ENCODE measurements at regions not wholly inside any gene's neighbourhood (a gene's known extent, or its start where the extent isn't known, plus 50 kb on each side); places are given as distances from the start of the nearest gene placed in this dataset.

GRCh38 chr13:44870456-44870929 is 118.8 kb downstream of the NUFIP1 start:
- peak; percentile 98 to 99 for DNase-seq
- Histone ChIP-seq H3K4me3 (peak overlapping the region in 2 of 4 donors; percentile 7 to 25), H3K9me3 (no peaks in the 10 kb centered on the region), H3K27me3 (no peaks in the 10 kb centered on the region), H3K4me1 (peaks cover 33 to 39% of the 10 kb centered on the region in 2 donors), H3K27ac (peak overlapping the region; percentile 86 to 95 (median 94)), H3K36me3 (no peaks in the 10 kb centered on the region)
- peak; percentile 86 to 87 for ATAC-seq
- in situ Hi-C loops (cut with MboI; ENCODE audit: low sequenced_read_pairs in 4 of 4) (loop anchor here in 2 of 4 donors (5.0 to 10.0 kb wide), 2 partner anchors 52 to 386 kb away; no protein-coding TSS in a partner anchor), intact Hi-C loops (cut with DNase I; ENCODE audit: low total_unique reads) (loop anchor here (1.0 to 10.0 kb wide), 6 partner anchors 16 to 636 kb away; no protein-coding TSS in a partner anchor)
- TF ChIP-seq CTCF (IDR thresholded peaks at IDR 0.05 in 4 of 5, conservative IDR thresholded peaks at IDR 0.05 in 1 of 5) = peak in 4 of 5 experiments; percentile 22 to 48 (median 37)
- TF ChIP-seq POLR2A (IDR thresholded peaks at IDR 0.05) = peak; percentile 44 to 68

GRCh38 chr13:44869167-44869566 is 120.1 kb downstream of the NUFIP1 start:
- Histone ChIP-seq H3K4me1 (peaks cover 33 to 39% of the 10 kb centered on the region in 2 donors), H3K27ac (peak overlapping the region; percentile 86 to 95 (median 94)), H3K27me3 (no peaks in the 10 kb centered on the region), H3K4me3 (no peak overlapping the region), H3K9me3 (no peaks in the 10 kb centered on the region), H3K36me3 (no peaks in the 10 kb centered on the region)
- no peak for ATAC-seq
- in situ Hi-C loops (cut with MboI; ENCODE audit: low sequenced_read_pairs in 4 of 4) (loop anchor here in 1 of 4 donors (10.0 kb wide), 1 partner anchor 134 kb away; no protein-coding TSS in a partner anchor), intact Hi-C loops (cut with DNase I; ENCODE audit: low total_unique reads) (loop anchor here (1.0 kb wide), 1 partner anchor 134 kb away; no protein-coding TSS in a partner anchor)
- TF ChIP-seq CTCF (IDR thresholded peaks at IDR 0.05 in 4 of 5, conservative IDR thresholded peaks at IDR 0.05 in 1 of 5) (no peak), POLR2A (IDR thresholded peaks at IDR 0.05) (no peak)
- DNase-seq = peak in 1 of 2 donors; percentile 43

DNA sequence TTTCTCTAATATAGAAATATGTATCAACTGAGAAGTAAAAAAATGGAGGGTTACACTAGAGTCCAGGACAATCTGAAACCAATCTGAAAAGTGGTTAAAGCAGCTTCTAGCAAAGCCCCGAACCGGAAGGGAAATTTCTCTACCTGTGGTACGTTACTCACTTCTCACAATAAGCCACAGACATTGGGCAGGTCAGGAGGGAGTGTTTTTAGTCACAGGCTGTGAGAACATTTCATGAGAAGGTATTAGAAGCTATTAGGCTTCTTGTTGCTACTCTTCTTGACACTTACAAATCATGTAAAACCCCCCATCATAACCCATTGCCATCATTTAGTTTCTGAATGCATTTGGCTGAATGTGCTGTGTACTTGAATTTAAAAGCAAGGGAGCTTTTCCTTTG is 120.9 kb downstream of the NUFIP1 start:
- DNase-seq = no peak
- peaks cover 32 to 34% of the 10 kb centered on the region in 2 donors for H3K4me1 ChIP-seq
- in situ Hi-C loops (cut with MboI; ENCODE audit: low sequenced_read_pairs in 4 of 4) = loop anchor here in 1 of 4 donors (10.0 kb wide), 1 partner anchor 134 kb away; no protein-coding TSS in a partner anchor
- no peaks in the 10 kb centered on the region for H3K9me3 ChIP-seq
- H3K36me3 ChIP-seq = no peaks in the 10 kb centered on the region
- H3K27me3 ChIP-seq = no peaks in the 10 kb centered on the region
- TF ChIP-seq CTCF (IDR thresholded peaks at IDR 0.05 in 4 of 5, conservative IDR thresholded peaks at IDR 0.05 in 1 of 5) (no peak), POLR2A (IDR thresholded peaks at IDR 0.05) (no peak)
- H3K4me3 ChIP-seq = no peak overlapping the region
- H3K27ac ChIP-seq = peak overlapping the region; percentile 86 to 95 (median 94)
- intact Hi-C loops (cut with DNase I; ENCODE audit: low total_unique reads) = no loop called here
- no peak for ATAC-seq

DNA sequence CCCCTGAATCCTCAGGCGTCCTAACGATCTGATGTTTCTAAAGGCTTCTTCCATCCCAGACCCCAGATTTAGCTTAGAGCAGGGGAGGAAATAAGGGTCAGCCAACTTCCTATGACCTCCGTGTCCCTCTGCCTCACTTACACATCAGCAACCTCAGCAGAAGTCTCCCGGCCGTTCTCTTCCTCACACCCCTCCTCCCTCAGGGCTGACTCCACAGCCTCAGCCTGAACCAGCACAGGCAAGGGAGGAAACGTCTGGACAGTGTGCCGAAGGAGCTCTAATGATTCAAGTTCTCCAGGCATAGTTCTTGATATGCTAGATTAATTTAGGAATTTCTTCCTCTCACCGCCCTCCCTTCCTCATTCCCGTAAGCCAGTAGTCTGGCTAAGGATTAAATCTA is 121.4 kb downstream of the NUFIP1 start:
- in situ Hi-C loops (cut with MboI; ENCODE audit: low sequenced_read_pairs in 4 of 4) = loop anchor here in 1 of 4 donors (10.0 kb wide), 1 partner anchor 133 kb away; no protein-coding TSS in a partner anchor
- peak overlapping the region; percentile 86 to 95 (median 94) for H3K27ac ChIP-seq
- no peak for DNase-seq

More for the DNA sequence above, 121.4 kb downstream of the NUFIP1 start:
- ATAC-seq = no peak
- Histone ChIP-seq H3K36me3 (no peaks in the 10 kb centered on the region), H3K4me1 (peaks cover 26 to 28% of the 10 kb centered on the region in 2 donors), H3K9me3 (no peaks in the 10 kb centered on the region), H3K4me3 (no peak overlapping the region), H3K27me3 (no peaks in the 10 kb centered on the region)
- TF ChIP-seq POLR2A (IDR thresholded peaks at IDR 0.05) = no peak
- no peak for TF ChIP-seq CTCF (IDR thresholded peaks at IDR 0.05 in 4 of 5, conservative IDR thresholded peaks at IDR 0.05 in 1 of 5)
- intact Hi-C loops (cut with DNase I; ENCODE audit: low total_unique reads) = no loop called here
